ENCODE measurements at regions not wholly inside any gene's neighbourhood (a gene's known extent, or its start where the extent isn't known, plus 50 kb on each side); places are given as distances from the start of the nearest gene placed in this dataset.

DNA sequence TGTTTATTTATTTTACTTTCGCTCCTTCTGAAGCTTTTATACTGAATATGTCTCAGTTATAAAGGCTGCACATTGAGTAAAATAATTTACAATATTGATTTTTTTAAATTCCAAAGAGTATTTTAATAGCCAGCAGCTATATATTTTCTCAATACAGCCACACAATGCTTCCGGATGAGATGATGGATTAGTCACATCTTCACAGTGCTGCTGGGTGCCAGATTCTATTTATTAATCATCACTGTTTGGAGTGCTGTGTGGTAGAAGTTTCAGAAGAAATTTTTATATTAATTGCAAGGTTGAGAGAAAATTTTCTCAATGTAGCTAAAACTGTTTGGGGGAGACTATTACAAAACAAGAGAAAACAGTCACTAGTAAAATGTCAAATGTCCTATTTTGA is 989.8 kb downstream of the TLE4 start:
- no peak for DNase-seq
- TF ChIP-seq POLR2AphosphoS5 (IDR thresholded peaks at IDR 0.05) = no peak
- no peak for TF ChIP-seq EP300 (IDR thresholded peaks at IDR 0.05)
- TF ChIP-seq POLR2A (IDR thresholded peaks at IDR 0.05) = no peak
- TF ChIP-seq, protein P1, sequence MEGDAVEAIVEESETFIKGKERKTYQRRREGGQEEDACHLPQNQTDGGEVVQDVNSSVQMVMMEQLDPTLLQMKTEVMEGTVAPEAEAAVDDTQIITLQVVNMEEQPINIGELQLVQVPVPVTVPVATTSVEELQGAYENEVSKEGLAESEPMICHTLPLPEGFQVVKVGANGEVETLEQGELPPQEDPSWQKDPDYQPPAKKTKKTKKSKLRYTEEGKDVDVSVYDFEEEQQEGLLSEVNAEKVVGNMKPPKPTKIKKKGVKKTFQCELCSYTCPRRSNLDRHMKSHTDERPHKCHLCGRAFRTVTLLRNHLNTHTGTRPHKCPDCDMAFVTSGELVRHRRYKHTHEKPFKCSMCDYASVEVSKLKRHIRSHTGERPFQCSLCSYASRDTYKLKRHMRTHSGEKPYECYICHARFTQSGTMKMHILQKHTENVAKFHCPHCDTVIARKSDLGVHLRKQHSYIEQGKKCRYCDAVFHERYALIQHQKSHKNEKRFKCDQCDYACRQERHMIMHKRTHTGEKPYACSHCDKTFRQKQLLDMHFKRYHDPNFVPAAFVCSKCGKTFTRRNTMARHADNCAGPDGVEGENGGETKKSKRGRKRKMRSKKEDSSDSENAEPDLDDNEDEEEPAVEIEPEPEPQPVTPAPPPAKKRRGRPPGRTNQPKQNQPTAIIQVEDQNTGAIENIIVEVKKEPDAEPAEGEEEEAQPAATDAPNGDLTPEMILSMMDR (IDR thresholded peaks at IDR 0.05) = no peak
- WGBS, 2 donors = 80 to 82% methylated on average over 2 of the region's 2 CpGs
- Histone ChIP-seq H3K9me3 (no peaks in the 10 kb centered on the region), H3K4me3 (no peak overlapping the region), H3K27me3 (no peaks in the 10 kb centered on the region), H3K4me1 (no peaks in the 10 kb centered on the region), H3K27ac (no peak overlapping the region), H3K36me3 (no peaks in the 10 kb centered on the region)
- intact Hi-C loops (cut with DNase I) = no loop called here

DNA sequence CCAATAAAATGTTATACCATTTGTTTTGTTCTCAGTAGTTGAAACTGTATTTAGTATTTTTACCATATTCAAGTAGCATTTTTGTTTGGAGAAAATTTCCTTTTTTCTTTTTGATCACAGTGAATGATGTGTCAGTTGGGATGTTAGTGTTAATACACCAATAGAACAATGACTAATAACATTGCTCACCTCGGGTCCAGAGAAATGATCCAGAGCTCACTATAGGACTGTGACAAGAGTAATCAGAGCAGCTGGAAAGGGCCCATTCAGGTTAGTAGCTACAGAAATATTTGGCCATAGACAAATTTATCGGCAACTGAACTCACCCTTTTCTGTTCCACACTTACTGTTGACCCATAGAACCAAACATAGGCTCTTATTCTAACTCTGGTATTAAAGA is 989.2 kb downstream of the TLE4 start:
- WGBS, 2 donors = 79 to 81% methylated on average over 2 of the region's 2 CpGs
- DNase-seq = no peak
- intact Hi-C loops (cut with DNase I) = no loop called here

DNA sequence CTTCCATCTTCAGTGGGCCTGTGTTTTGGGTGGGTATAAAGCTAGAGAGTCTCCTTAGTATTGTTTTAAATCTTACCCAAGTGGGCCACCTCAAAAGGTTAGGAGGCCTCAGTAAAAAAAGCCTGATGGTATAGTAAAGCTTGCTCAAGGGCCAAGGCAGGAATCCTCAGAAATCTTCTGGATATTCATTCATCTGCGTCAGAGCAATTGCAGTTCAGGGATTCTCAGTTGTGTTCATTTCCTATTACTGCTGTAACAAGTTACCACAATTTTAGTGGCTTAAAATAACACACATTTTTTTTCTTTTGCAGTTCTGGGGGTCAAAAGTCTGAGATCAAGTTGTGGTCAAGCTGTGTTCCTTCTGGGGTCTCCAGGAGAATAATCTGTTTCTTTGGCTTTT is 985.5 kb downstream of the TLE4 start:
- Histone ChIP-seq H3K4me3 (no peak overlapping the region), H3K9me3 (no peaks in the 10 kb centered on the region), H3K27ac (no peak overlapping the region), H3K27me3 (no peaks in the 10 kb centered on the region), H3K36me3 (no peaks in the 10 kb centered on the region), H3K4me1 (peaks cover 0 to 17% (median 8%) of the 10 kb centered on the region in 4 donors)
- WGBS, 2 donors = 77 to 96% methylated on average over 1 of the region's 1 CpG
- intact Hi-C loops (cut with DNase I) = no loop called here
- no peak for DNase-seq
- no peak for TF ChIP-seq POLR2AphosphoS5 (IDR thresholded peaks at IDR 0.05)
- no peak for TF ChIP-seq EP300 (IDR thresholded peaks at IDR 0.05)
- TF ChIP-seq, protein P1 (IDR thresholded peaks at IDR 0.05) = no peak

More for the DNA sequence above, 989.2 kb downstream of the TLE4 start:
- TF ChIP-seq POLR2AphosphoS5 (IDR thresholded peaks at IDR 0.05) = no peak
- TF ChIP-seq EP300 (IDR thresholded peaks at IDR 0.05) = no peak
- TF ChIP-seq, protein P1 (IDR thresholded peaks at IDR 0.05) = no peak
- TF ChIP-seq POLR2A (IDR thresholded peaks at IDR 0.05) = no peak
- H3K36me3 ChIP-seq = no peaks in the 10 kb centered on the region
- H3K4me3 ChIP-seq = no peak overlapping the region
- no peaks in the 10 kb centered on the region for H3K9me3 ChIP-seq
- H3K27me3 ChIP-seq = no peaks in the 10 kb centered on the region
- H3K27ac ChIP-seq = no peak overlapping the region
- H3K4me1 ChIP-seq = no peaks in the 10 kb centered on the region

DNA sequence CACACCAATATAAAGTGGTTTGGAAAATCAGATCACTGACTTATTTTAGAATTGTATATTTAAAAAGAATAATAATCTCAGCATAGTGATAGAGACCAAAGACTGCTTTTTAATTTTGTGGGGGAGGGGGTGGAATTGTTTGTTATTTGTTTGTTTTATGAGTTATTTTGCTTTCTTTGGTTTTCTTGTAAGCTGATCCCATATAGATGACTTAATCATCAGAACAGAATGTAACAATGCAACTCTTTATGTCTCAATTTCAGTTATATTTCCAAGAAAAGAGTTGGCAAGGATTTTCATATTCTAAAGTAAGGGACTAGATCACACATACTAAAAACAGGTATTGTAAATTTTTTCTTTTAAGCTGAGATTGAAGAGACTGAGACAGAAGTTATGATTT is 984.9 kb downstream of the TLE4 start:
- no peak for DNase-seq
- Histone ChIP-seq H3K27me3 (no peaks in the 10 kb centered on the region), H3K36me3 (no peaks in the 10 kb centered on the region), H3K9me3 (no peaks in the 10 kb centered on the region), H3K27ac (no peak overlapping the region), H3K4me1 (peaks cover 0 to 17% (median 8%) of the 10 kb centered on the region in 4 donors), H3K4me3 (no peak overlapping the region)
- intact Hi-C loops (cut with DNase I) = no loop called here
- TF ChIP-seq EP300 (IDR thresholded peaks at IDR 0.05) (no peak), POLR2A (IDR thresholded peaks at IDR 0.05) (no peak)
- TF ChIP-seq, protein P1 (IDR thresholded peaks at IDR 0.05) = no peak

DNA sequence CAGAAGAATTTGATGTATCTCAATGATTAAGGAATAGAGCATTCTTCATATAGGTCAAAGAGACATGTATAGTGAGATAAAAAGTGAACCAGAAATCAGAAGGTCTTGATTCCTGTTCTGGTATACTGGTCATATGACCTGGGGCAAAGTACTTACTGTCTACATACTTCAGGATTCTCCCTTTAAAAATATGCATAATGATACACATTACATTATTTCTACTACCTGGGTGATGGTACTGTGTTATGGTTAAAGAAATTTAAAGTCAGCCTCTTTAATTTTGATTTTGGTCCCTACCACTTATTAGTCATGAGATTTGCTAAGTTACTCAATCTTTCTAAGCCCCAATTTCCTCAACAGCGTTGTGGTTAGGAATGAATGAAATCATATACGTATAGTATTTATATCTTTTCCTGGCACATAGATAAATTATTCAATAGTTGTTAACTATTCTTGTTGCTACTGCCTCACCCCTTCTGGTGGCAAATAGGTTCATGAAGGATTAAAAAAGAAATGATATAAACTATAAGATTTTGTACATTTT is 984.1 kb downstream of the TLE4 start:
- H3K4me3 ChIP-seq = no peak overlapping the region
- H3K9me3 ChIP-seq = no peaks in the 10 kb centered on the region
- intact Hi-C loops (cut with DNase I) = no loop called here
- H3K36me3 ChIP-seq = no peaks in the 10 kb centered on the region
- H3K4me1 ChIP-seq = peaks cover 0 to 17% (median 8%) of the 10 kb centered on the region in 4 donors
- WGBS, 2 donors = 56 to 77% methylated on average over 2 of the region's 2 CpGs
- DNase-seq = no peak
- no peaks in the 10 kb centered on the region for H3K27me3 ChIP-seq
- TF ChIP-seq, protein P1 (IDR thresholded peaks at IDR 0.05) = no peak
- TF ChIP-seq POLR2A (IDR thresholded peaks at IDR 0.05) (no peak), EP300 (IDR thresholded peaks at IDR 0.05) (no peak)
- H3K27ac ChIP-seq = no peak overlapping the region

Data from sigmoid colon (tissue), 6 donors.